ENCODE measurements at regions not wholly inside any gene's neighbourhood (a gene's known extent, or its start where the extent isn't known, plus 50 kb on each side); places are given as distances from the start of the nearest gene placed in this dataset.

GRCh38 chrX:137441711-137442110, 124.2 kb upstream of the ZIC3 start:
- TF ChIP-seq CTCF (IDR thresholded peaks at IDR 0.05) (no peak), SIN3A (IDR thresholded peaks at IDR 0.05; ENCODE audit: borderline replicate concordance, insufficient read depth, low read depth, low read length) (no peak), POLR2AphosphoS5 (IDR thresholded peaks at IDR 0.05; ENCODE audit: low read depth, low read length) (no peak), REST (IDR thresholded peaks at IDR 0.05; ENCODE audit: insufficient read depth in 1 of 2, low read depth in 2 of 2, low read length in 1 of 2) (no peak), TCF7L2 (IDR thresholded peaks at IDR 0.05; ENCODE audit: low read depth, low read length) (no peak)
